ENCODE measurements at regions not wholly inside any gene's neighbourhood (a gene's known extent, or its start where the extent isn't known, plus 50 kb on each side); places are given as distances from the start of the nearest gene placed in this dataset.

DNA sequence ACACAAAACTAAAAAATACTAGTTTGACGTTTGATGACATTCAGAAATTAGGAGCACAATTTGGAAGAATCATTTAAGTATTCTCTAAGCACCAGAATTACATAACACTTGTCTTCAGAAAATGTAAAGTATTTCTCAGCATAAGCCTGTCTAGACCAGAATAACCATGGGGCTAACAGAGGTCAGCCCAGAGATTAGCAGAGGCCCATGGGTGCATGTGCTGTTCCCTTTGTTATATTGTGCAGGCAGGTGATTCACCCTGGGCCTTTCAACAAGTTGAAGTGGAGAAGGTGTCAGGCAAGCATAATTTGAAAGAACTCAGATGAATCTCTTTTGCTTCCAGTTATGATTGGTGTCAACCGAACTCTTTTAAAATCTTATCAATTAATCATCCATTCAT is 227.9 kb downstream of the LURAP1L start:
- H3K4me1 ChIP-seq: peaks cover 8% of the 10 kb centered on the region
- H3K36me3 ChIP-seq: no peaks in the 10 kb centered on the region
- 65% methylated on average over 2 of the region's 2 CpGs for WGBS
- no peak overlapping the region for H3K27ac ChIP-seq
- no peaks in the 10 kb centered on the region for H3K27me3 ChIP-seq
- H3K4me3 ChIP-seq: no peak overlapping the region
- DNase-seq (ENCODE audit: low spot score in 2 of 2): no peak
- H3K9me3 ChIP-seq: no peaks in the 10 kb centered on the region
- TF ChIP-seq POLR2AphosphoS5 (IDR thresholded peaks at IDR 0.05) (no peak), POLR2A (IDR thresholded peaks at IDR 0.05) (no peak), EP300 (IDR thresholded peaks at IDR 0.05) (no peak), CTCF (IDR thresholded peaks at IDR 0.05) (no peak)

- TF ChIP-seq POLR2A (IDR thresholded peaks at IDR 0.05): no peak
- TF ChIP-seq EP300 (IDR thresholded peaks at IDR 0.05): no peak
- TF ChIP-seq POLR2AphosphoS5 (IDR thresholded peaks at IDR 0.05): no peak
- no peak for TF ChIP-seq CTCF (IDR thresholded peaks at IDR 0.05)
- H3K36me3 ChIP-seq: no peaks in the 10 kb centered on the region
- no peak for DNase-seq (ENCODE audit: low spot score in 2 of 2)
- 97% methylated on average over 2 of the region's 2 CpGs for WGBS
- H3K27me3 ChIP-seq: no peaks in the 10 kb centered on the region
- no peak overlapping the region for H3K27ac ChIP-seq
- no peaks in the 10 kb centered on the region for H3K4me1 ChIP-seq
- no peak overlapping the region for H3K4me3 ChIP-seq
- no peaks in the 10 kb centered on the region for H3K9me3 ChIP-seq
These were observed 235.1 kb downstream of the LURAP1L start for GRCh38 chr9:13009871-13010270.

DNA sequence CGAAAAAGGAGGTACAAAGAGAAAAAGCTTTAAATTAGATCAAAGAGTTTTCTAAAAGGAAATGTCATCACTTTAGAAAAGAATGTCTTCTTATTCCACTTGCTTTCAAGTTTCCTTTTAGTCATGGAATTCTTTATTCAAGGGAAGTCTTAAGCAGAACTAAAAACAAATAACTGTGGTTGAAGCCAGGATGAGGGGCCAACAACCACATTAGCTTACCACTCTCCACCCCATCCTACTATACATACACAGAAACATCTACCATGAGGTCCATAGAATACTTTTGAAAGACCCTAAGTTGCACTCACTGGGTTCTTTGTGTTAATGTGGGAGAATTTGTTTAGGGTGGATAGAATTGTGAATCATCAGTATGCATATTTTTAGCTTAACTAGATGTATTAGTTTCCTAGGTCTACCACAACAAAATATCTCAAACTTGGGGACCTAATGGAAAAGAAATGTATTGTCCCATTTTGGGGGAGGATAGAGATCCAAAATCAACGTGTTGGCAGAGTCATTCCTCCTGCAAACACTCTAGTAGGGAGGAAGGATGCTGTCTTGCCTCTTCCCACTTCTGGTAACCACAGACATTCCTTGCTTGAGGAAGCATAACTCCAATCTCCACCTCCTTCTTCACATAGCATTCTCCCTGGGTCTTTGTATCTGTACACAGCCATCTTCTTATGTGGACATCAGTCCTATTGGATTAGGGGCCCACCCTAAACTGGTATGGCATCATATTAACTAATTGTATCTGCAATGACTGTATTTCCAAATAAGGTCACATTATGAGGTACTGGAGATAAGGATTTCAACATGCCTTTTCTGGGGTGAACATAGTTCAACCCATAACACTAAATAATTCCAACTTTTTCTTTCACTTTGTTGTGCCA is 239.4 kb downstream of the LURAP1L start:
- no peak for DNase-seq (ENCODE audit: low spot score in 2 of 2)
- H3K36me3 ChIP-seq: no peaks in the 10 kb centered on the region
- no peaks in the 10 kb centered on the region for H3K9me3 ChIP-seq
- no peaks in the 10 kb centered on the region for H3K4me1 ChIP-seq
- WGBS: 29% methylated on average over 2 of the region's 2 CpGs
- no peaks in the 10 kb centered on the region for H3K27me3 ChIP-seq
- H3K4me3 ChIP-seq: no peak overlapping the region
- H3K27ac ChIP-seq: no peak overlapping the region
- TF ChIP-seq EP300 (IDR thresholded peaks at IDR 0.05): no peak
- no peak for TF ChIP-seq CTCF (IDR thresholded peaks at IDR 0.05)
- TF ChIP-seq POLR2A (IDR thresholded peaks at IDR 0.05): no peak
- TF ChIP-seq POLR2AphosphoS5 (IDR thresholded peaks at IDR 0.05): no peak

DNA sequence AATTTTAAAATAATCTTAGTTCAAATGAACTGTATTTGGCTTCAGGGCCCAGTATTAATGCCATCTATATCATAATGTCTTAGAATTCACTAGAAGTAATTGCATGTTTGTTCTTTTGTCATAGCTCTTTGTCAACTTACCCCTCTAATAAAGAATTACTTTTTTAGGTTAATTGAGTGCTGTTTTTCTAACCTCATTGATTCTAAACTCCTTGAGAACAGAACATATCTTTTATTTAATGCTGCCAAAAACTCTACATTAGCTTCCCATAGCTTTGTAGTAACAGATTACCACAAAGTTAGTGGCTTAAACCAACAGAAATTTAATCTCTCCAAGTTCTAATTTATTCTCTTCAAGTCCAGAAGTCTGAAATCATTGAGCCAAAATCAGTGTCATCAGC is 242.4 kb downstream of the LURAP1L start:
- no peak for DNase-seq (ENCODE audit: low spot score in 2 of 2)
- no peak overlapping the region for H3K4me3 ChIP-seq
- H3K4me1 ChIP-seq: no peaks in the 10 kb centered on the region
- TF ChIP-seq POLR2A (IDR thresholded peaks at IDR 0.05): no peak
- TF ChIP-seq EP300 (IDR thresholded peaks at IDR 0.05): no peak
- no peak for TF ChIP-seq POLR2AphosphoS5 (IDR thresholded peaks at IDR 0.05)
- no peak overlapping the region for H3K27ac ChIP-seq
- no peaks in the 10 kb centered on the region for H3K9me3 ChIP-seq
- no peaks in the 10 kb centered on the region for H3K36me3 ChIP-seq
- H3K27me3 ChIP-seq: no peaks in the 10 kb centered on the region

- DNase-seq (ENCODE audit: low spot score in 2 of 2): no peak
- Histone ChIP-seq H3K4me3 (no peak overlapping the region), H3K9me3 (no peaks in the 10 kb centered on the region), H3K36me3 (no peaks in the 10 kb centered on the region), H3K27me3 (no peaks in the 10 kb centered on the region), H3K4me1 (peaks cover 5% of the 10 kb centered on the region), H3K27ac (no peak overlapping the region)
- TF ChIP-seq CTCF (IDR thresholded peaks at IDR 0.05): no peak
- no peak for TF ChIP-seq POLR2A (IDR thresholded peaks at IDR 0.05)
- TF ChIP-seq POLR2AphosphoS5 (IDR thresholded peaks at IDR 0.05): no peak
- no peak for TF ChIP-seq EP300 (IDR thresholded peaks at IDR 0.05)
- WGBS: 29% methylated on average over 5 of the region's 5 CpGs
These were observed 245.6 kb downstream of the LURAP1L start for GRCh38 chr9:13020146-13021040.
